Gastroesophageal sphincter (tissue), 4 donors: ENCODE measurements at regions not wholly inside any gene's neighbourhood (a gene's known extent, or its start where the extent isn't known, plus 50 kb on each side); places are given as distances from the start of the nearest gene placed in this dataset.

ENCODE experiments used
- ATAC-seq: fragments of 150-250 bp; one replicate; pipeline ENCODE4 v1.9.1; 2016; ENCODE audit warnings: mild to moderate bottlenecking, moderate library complexity
- H3K27ac ChIP-seq, 4 donors: fragments of 200-600 bp; sonication (generic) in 3 of 4; 1 replicate in 3 of 4; 2 replicates in 1 of 4; pipeline ENCODE4 v1.5.1; 2016 to 2019
- H3K27me3 ChIP-seq: fragments of 200-600 bp; sonication (generic); one replicate; pipeline ENCODE4 v1.5.1; 2019
- H3K36me3 ChIP-seq, 2 donors: fragments of 200-600 bp; sonication (generic); one replicate each; pipeline ENCODE4 v1.5.1; 2019; ENCODE audit warnings: control low read depth in 1 of 2
- H3K4me1 ChIP-seq, 3 donors: fragments of 200-600 bp; sonication (generic); 1 replicate in 2 of 3; 2 replicates in 1 of 3; pipeline ENCODE4 v1.5.1; 2016 to 2019; ENCODE audit warnings: control low read depth in 2 of 3
- H3K4me3 ChIP-seq, 2 donors: fragments of 200-600 bp; sonication (generic); one replicate each; pipeline ENCODE4 v1.5.1; 2019; ENCODE audit warnings: mild to moderate bottlenecking in 1 of 2, moderate library complexity in 1 of 2
- H3K9me3 ChIP-seq, 3 donors: fragments of 200-600 bp; sonication (generic); one replicate each; pipeline ENCODE4 v1.5.1; 2017 to 2019; ENCODE audit warnings: control low read depth in 2 of 3
- EP300 ChIP-seq: sonication (generic); formaldehyde crosslinking; IDR thresholded peaks from one replicate; pipeline ENCODE4 v1.6.1; 2017; ENCODE audit warnings: antibody characterized with exemption, mild to moderate bottlenecking
- POLR2A ChIP-seq, 2 donors: fragments of 450-650 bp; IDR thresholded peaks; one replicate each; pipeline ENCODE4 v1.6.1; 2017; ENCODE audit warnings: antibody characterized with exemption in 2 of 2, mild to moderate bottlenecking in 2 of 2, moderate library complexity in 1 of 2
- POLR2AphosphoS5 ChIP-seq: sonication (generic); formaldehyde crosslinking; IDR thresholded peaks from one replicate; pipeline ENCODE4 v1.6.1; 2017; ENCODE audit warnings: antibody characterized with exemption
- WGBS, 2 donors: methylation state at CpG; one replicate each; pipeline ENCODE4 v1.1.5; 2018; ENCODE audit warnings: low coverage in 1 of 2; 5-methylcytosine and 5-hydroxymethylcytosine counted together
- TF ChIP-seq, protein P1 (sequence below), 4 experiments: fragments of 200-600 bp in 2 of 4; fragments of 450-650 bp in 2 of 4; sonication (generic) in 1 of 4; IDR thresholded peaks; one replicate each; pipeline ENCODE4 v1.5.1; 2017 to 2019; ENCODE audit warnings: antibody characterized with exemption in 4 of 4, mild to moderate bottlenecking in 2 of 4, moderate library complexity in 2 of 4

- Histone ChIP-seq H3K27ac (no peak overlapping the region), H3K9me3 (no peaks in the 10 kb centered on the region), H3K36me3 (no peaks in the 10 kb centered on the region), H3K27me3 (no peaks in the 10 kb centered on the region), H3K4me3 (no peak overlapping the region), H3K4me1 (no peaks in the 10 kb centered on the region)
- no peak for TF ChIP-seq EP300
- no peak for TF ChIP-seq POLR2AphosphoS5
- TF ChIP-seq POLR2A (IDR thresholded peaks at IDR 0.05), result no peak
- TF ChIP-seq, protein P1, sequence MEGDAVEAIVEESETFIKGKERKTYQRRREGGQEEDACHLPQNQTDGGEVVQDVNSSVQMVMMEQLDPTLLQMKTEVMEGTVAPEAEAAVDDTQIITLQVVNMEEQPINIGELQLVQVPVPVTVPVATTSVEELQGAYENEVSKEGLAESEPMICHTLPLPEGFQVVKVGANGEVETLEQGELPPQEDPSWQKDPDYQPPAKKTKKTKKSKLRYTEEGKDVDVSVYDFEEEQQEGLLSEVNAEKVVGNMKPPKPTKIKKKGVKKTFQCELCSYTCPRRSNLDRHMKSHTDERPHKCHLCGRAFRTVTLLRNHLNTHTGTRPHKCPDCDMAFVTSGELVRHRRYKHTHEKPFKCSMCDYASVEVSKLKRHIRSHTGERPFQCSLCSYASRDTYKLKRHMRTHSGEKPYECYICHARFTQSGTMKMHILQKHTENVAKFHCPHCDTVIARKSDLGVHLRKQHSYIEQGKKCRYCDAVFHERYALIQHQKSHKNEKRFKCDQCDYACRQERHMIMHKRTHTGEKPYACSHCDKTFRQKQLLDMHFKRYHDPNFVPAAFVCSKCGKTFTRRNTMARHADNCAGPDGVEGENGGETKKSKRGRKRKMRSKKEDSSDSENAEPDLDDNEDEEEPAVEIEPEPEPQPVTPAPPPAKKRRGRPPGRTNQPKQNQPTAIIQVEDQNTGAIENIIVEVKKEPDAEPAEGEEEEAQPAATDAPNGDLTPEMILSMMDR (IDR thresholded peaks at IDR 0.05), result no peak
- ATAC-seq, result no peak
- WGBS, 2 donors, result 63 to 86% methylated on average over 1 of the region's 1 CpG
These were observed 78.0 kb upstream of the KCNH8 start for GRCh38 chr3:19070325-19070724.

DNA sequence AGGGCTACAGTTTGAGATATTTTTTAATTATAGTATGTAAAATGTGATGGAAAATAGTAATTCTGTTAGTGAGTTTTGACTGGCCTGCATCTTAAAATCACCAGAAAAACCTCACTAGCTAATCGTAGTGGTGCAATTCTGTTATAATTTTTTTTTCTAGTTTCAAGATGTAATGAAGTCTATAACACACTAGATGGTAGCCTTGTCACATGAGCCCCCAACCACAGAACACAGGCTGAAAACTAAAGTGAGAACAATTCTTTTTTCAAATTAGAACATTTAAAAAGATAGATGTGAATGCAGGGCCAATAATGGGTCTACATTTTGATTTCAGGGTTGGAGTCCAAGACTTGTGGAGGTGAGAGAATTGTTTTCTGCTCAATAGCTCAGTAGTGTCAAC lies 83.3 kb upstream of the KCNH8 start:
- Histone ChIP-seq H3K27ac (no peak overlapping the region), H3K36me3 (no peaks in the 10 kb centered on the region), H3K27me3 (no peaks in the 10 kb centered on the region), H3K4me1 (no peaks in the 10 kb centered on the region), H3K4me3 (no peak overlapping the region), H3K9me3 (no peaks in the 10 kb centered on the region)
- no peak for TF ChIP-seq POLR2A (IDR thresholded peaks at IDR 0.05)
- TF ChIP-seq, protein P1 (IDR thresholded peaks at IDR 0.05), result peak in 3 of 4 experiments; percentile 27 to 33 (median 31)
- WGBS, 2 donors, result 0% methylated on average over 1 of the region's 1 CpG
- ATAC-seq, result no peak

DNA sequence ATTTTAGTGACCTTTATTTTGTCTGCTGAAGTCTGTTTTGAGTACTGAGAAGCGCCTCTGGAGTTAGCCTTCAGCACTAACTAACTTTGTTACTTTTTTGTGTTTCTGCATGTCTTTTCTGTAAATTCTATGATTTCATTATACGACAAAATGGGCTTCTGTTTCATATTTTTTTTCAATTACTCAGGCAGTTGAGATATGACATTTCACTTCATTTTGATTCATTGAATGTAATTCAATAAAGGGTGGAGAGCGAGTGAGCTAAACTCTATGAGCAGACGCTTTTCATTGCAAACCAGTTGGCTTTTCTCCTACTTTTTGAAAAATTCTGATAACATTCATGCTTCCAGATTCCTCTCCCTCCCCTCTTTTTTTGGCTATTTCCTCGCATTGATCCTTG lies 84.4 kb upstream of the KCNH8 start:
- no peaks in the 10 kb centered on the region for H3K36me3 ChIP-seq
- no peak for ATAC-seq
- H3K9me3 ChIP-seq, result no peaks in the 10 kb centered on the region
- no peaks in the 10 kb centered on the region for H3K4me1 ChIP-seq
- TF ChIP-seq, protein P1 (IDR thresholded peaks at IDR 0.05), result no peak
- TF ChIP-seq EP300 (no peak), POLR2A (IDR thresholded peaks at IDR 0.05) (no peak), POLR2AphosphoS5 (no peak)
- H3K27me3 ChIP-seq, result no peaks in the 10 kb centered on the region
- 59 to 66% methylated on average over 3 to 5 of the region's 5 CpGs for WGBS, 2 donors
- H3K27ac ChIP-seq, result no peak overlapping the region
- no peak overlapping the region for H3K4me3 ChIP-seq

- H3K4me3 ChIP-seq, result no peak overlapping the region
- no peak for ATAC-seq
- no peaks in the 10 kb centered on the region for H3K4me1 ChIP-seq
- H3K9me3 ChIP-seq, result no peaks in the 10 kb centered on the region
- no peaks in the 10 kb centered on the region for H3K36me3 ChIP-seq
- no peak overlapping the region for H3K27ac ChIP-seq
- no peak for TF ChIP-seq POLR2A (IDR thresholded peaks at IDR 0.05)
- TF ChIP-seq EP300, result no peak
- TF ChIP-seq, protein P1 (IDR thresholded peaks at IDR 0.05), result no peak
- no peak for TF ChIP-seq POLR2AphosphoS5
- WGBS, 2 donors, result 58 to 67% methylated on average over 1 of the region's 1 CpG
- no peaks in the 10 kb centered on the region for H3K27me3 ChIP-seq
These were observed 87.9 kb upstream of the KCNH8 start for GRCh38 chr3:19060404-19060803.

DNA sequence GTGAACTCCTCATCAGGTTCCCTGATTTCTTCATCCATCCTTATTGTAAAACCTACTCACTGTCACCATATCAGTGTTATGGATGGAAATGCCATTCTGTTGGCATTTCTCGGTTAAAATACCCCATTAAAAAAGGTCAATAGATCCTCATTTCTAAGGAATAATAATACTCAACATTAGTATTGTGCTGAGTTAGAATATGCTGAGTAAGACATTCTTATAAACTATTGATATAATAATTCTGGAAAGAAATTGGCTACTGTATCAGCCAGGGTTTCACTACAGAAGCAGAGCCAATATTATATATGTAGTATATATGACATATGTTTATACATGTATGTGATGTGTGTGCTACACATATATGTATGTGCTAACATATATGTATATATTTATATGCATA lies 95.4 kb upstream of the KCNH8 start:
- TF ChIP-seq POLR2A (IDR thresholded peaks at IDR 0.05), result no peak
- TF ChIP-seq EP300, result no peak
- no peak for TF ChIP-seq POLR2AphosphoS5
- TF ChIP-seq, protein P1 (IDR thresholded peaks at IDR 0.05), result no peak
- Histone ChIP-seq H3K9me3 (no peaks in the 10 kb centered on the region), H3K27ac (no peak overlapping the region), H3K4me3 (no peak overlapping the region), H3K36me3 (no peaks in the 10 kb centered on the region), H3K27me3 (no peaks in the 10 kb centered on the region), H3K4me1 (no peaks in the 10 kb centered on the region)
- WGBS, 2 donors, result 92 to 94% methylated on average over 1 of the region's 1 CpG
- ATAC-seq, result no peak
